SK-N-SH treated with all-trans-retinoic acid at 6 μM for 48 hours (cell line): ENCODE measurements at regions not wholly inside any gene's neighbourhood (a gene's known extent, or its start where the extent isn't known, plus 50 kb on each side); places are given as distances from the start of the nearest gene placed in this dataset.

Experiments
- ATAC-seq: fragments of 200-7000 bp; cut with Tn5 transposase; 3 replicates; pipeline ENCODE4 v1.9.1; 2020; ENCODE audit warnings: mild to moderate bottlenecking, moderate library complexity
- ARNTL ChIP-seq: fragments of 450-650 bp; formaldehyde crosslinking; IDR thresholded peaks from 2 replicates; pipeline ENCODE4 v1.5.0; 2020; ENCODE audit warnings: low read depth, mild to moderate bottlenecking, moderate library complexity, borderline replicate concordance
- BACH2 ChIP-seq: fragments of 250-450 bp; sonication (Bioruptor Pico); IDR thresholded peaks from 2 replicates; pipeline ENCODE4 v1.9.0; 2021; ENCODE audit warnings: mild to moderate bottlenecking, borderline replicate concordance
- CREB5 ChIP-seq: fragments of 250-450 bp; sonication (Bioruptor Pico); IDR thresholded peaks from 2 replicates; pipeline ENCODE4 v1.5.1; 2020; ENCODE audit warnings: low read depth, mild to moderate bottlenecking, moderate library complexity
- CSRNP3 ChIP-seq: fragments of 250-450 bp; sonication (Bioruptor Pico); IDR thresholded peaks from 2 replicates; pipeline ENCODE4 v1.5.1; 2021; ENCODE audit warnings: mild to moderate bottlenecking, moderate library complexity
- ESRRG ChIP-seq: fragments of 250-450 bp; sonication (Bioruptor Pico); IDR thresholded peaks from 2 replicates; pipeline ENCODE4 v1.6.1; 2021; ENCODE audit warnings: mild to moderate bottlenecking
- GLIS3 ChIP-seq: fragments of 250-450 bp; sonication (Bioruptor Pico); IDR thresholded peaks from 2 replicates; pipeline ENCODE4 v1.5.0; 2020; ENCODE audit warnings: mild to moderate bottlenecking, moderate library complexity
- ISL1 ChIP-seq: fragments of 250-450 bp; sonication (Bioruptor Pico); IDR thresholded peaks from 2 replicates; pipeline ENCODE4 v2.1.2; 2022; ENCODE audit warnings: mild to moderate bottlenecking, moderate library complexity
- OSR1 ChIP-seq: fragments of 250-450 bp; sonication (Bioruptor Pico); IDR thresholded peaks from 2 replicates; pipeline ENCODE4 v1.8.0; 2022; ENCODE audit warnings: moderate library complexity, mild to moderate bottlenecking, inconsistent platforms
- PATZ1 ChIP-seq: fragments of 250-450 bp; sonication (Bioruptor Pico); IDR thresholded peaks from 2 replicates; pipeline ENCODE4 v1.8.0; 2020; ENCODE audit warnings: mild to moderate bottlenecking, moderate library complexity, borderline replicate concordance
- POU6F1 ChIP-seq: fragments of 250-450 bp; sonication (Bioruptor Pico); IDR thresholded peaks from 2 replicates; pipeline ENCODE4 v1.8.0; 2021; ENCODE audit warnings: low read depth, mild to moderate bottlenecking, moderate library complexity, borderline replicate concordance
- PPARA ChIP-seq: fragments of 250-450 bp; sonication (Bioruptor Pico); IDR thresholded peaks from 2 replicates; pipeline ENCODE4 v1.5.0; 2020; ENCODE audit warnings: mild to moderate bottlenecking, borderline replicate concordance
- TCF4 ChIP-seq: fragments of 250-450 bp; sonication (Bioruptor Pico); IDR thresholded peaks from 2 replicates; pipeline ENCODE4 v1.8.0; 2021; ENCODE audit warnings: mild to moderate bottlenecking, moderate library complexity, borderline replicate concordance
- TOX ChIP-seq: fragments of 250-450 bp; sonication (Bioruptor Pico); IDR thresholded peaks from 2 replicates; pipeline ENCODE4 v1.8.0; 2021; ENCODE audit warnings: mild to moderate bottlenecking, moderate library complexity, borderline replicate concordance
- TSHZ2 ChIP-seq: fragments of 250-450 bp; sonication (Bioruptor Pico); IDR thresholded peaks from 2 replicates; pipeline ENCODE4 v1.5.0; 2020; ENCODE audit warnings: mild to moderate bottlenecking, moderate library complexity
- ZC3H10 ChIP-seq: fragments of 250-450 bp; sonication (Bioruptor Pico); IDR thresholded peaks from 2 replicates; pipeline ENCODE4 v1.5.1; 2021; ENCODE audit warnings: mild to moderate bottlenecking, moderate library complexity
- ZFP3 ChIP-seq: fragments of 250-450 bp; sonication (Bioruptor Pico); IDR thresholded peaks from 2 replicates; pipeline ENCODE4 v1.5.0; 2020; ENCODE audit warnings: mild to moderate bottlenecking, moderate library complexity
- ZNF8 ChIP-seq: fragments of 450-650 bp; formaldehyde crosslinking; IDR thresholded peaks from 2 replicates; pipeline ENCODE4 v1.5.0; 2020; ENCODE audit warnings: mild to moderate bottlenecking, moderate library complexity

GRCh38 chr7:156000601-156001396 is 188.5 kb upstream of the SHH start (continued):
- no peak for TF ChIP-seq PATZ1 (CRISPR knock-in tag)
- no peak for TF ChIP-seq PPARA (CRISPR knock-in tag)
- TF ChIP-seq OSR1 (CRISPR knock-in tag) = no peak
- TF ChIP-seq, all 23 proteins: peak for 0

- TF ChIP-seq TCF4 (CRISPR knock-in tag) = no peak
- TF ChIP-seq ZNF8 (CRISPR knock-in tag) = no peak
- TF ChIP-seq CREB5 (CRISPR knock-in tag) = no peak
- TF ChIP-seq BACH2 (CRISPR knock-in tag) = no peak
- TF ChIP-seq ESRRG (CRISPR knock-in tag) = no peak
- no peak for TF ChIP-seq ARNTL (CRISPR knock-in tag)
- TF ChIP-seq OSR1 (CRISPR knock-in tag) = no peak
- no peak for TF ChIP-seq TOX (CRISPR knock-in tag)
- TF ChIP-seq ISL1 = no peak
- TF ChIP-seq POU6F1 (CRISPR knock-in tag) = no peak
- no peak for TF ChIP-seq TSHZ2 (CRISPR knock-in tag)
- TF ChIP-seq GLIS3 (CRISPR knock-in tag) = no peak
- TF ChIP-seq PPARA (CRISPR knock-in tag) = no peak
- no peak for TF ChIP-seq ZFP3 (CRISPR knock-in tag)
- no peak for ATAC-seq
Measured at GRCh38 chr7:155999631-156000489, 187.6 kb upstream of the SHH start.

- TF ChIP-seq CREB5 (CRISPR knock-in tag) (no peak), PPARA (CRISPR knock-in tag) (no peak), TOX (CRISPR knock-in tag) (no peak), CSRNP3 (CRISPR knock-in tag) (no peak), ZC3H10 (no peak), TSHZ2 (CRISPR knock-in tag) (no peak), OSR1 (CRISPR knock-in tag) (no peak)
- no peak for ATAC-seq
Measured at GRCh38 chr7:155998766-155999630, 186.7 kb upstream of the SHH start.
